GM19467 (cell line): ENCODE measurements at regions not wholly inside any gene's neighbourhood (a gene's known extent, or its start where the extent isn't known, plus 50 kb on each side); places are given as distances from the start of the nearest gene placed in this dataset.

Source experiments
- ATAC-seq: cut with Tn5 transposase; IDR thresholded peaks from one replicate; pipeline ENCODE4 v1.9.1; 2021; ENCODE audit warnings: mild to moderate bottlenecking, moderate library complexity; ENCODE audit not compliant: unreplicated experiment

- ATAC-seq: no peak
Observed at GRCh38 chr12:127191129-127191528, 1075.8 kb upstream of the TMEM132C start.

- no peak for ATAC-seq
Observed at GRCh38 chr12:127192391-127192790, 1074.6 kb upstream of the TMEM132C start.

GRCh38 chr12:127193341-127193740 is 1073.6 kb upstream of the TMEM132C start:
- ATAC-seq: no peak

GRCh38 chr12:127194176-127194575 is 1072.8 kb upstream of the TMEM132C start:
- no peak for ATAC-seq

- no peak for ATAC-seq
Observed at GRCh38 chr12:127205781-127206555, 1061.0 kb upstream of the TMEM132C start.

- ATAC-seq: no peak
Observed at GRCh38 chr12:127209318-127209717, 1057.7 kb upstream of the TMEM132C start.

GRCh38 chr12:127214186-127214585 is 1052.8 kb upstream of the TMEM132C start:
- ATAC-seq: no peak

GRCh38 chr12:127223011-127223410 is 1044.0 kb upstream of the TMEM132C start:
- no peak for ATAC-seq

- no peak for ATAC-seq
Observed at GRCh38 chr12:127223731-127224130, 1043.2 kb upstream of the TMEM132C start.

GRCh38 chr12:127230843-127231260 is 1036.1 kb upstream of the TMEM132C start:
- ATAC-seq: no peak

GRCh38 chr12:127231371-127231770 is 1035.6 kb upstream of the TMEM132C start:
- no peak for ATAC-seq

- no peak for ATAC-seq
Observed at GRCh38 chr12:127233016-127233415, 1034.0 kb upstream of the TMEM132C start.

- no peak for ATAC-seq
Observed at GRCh38 chr12:127235761-127236160, 1031.2 kb upstream of the TMEM132C start.

- no peak for ATAC-seq
Observed at GRCh38 chr12:127236491-127236890, 1030.5 kb upstream of the TMEM132C start.

GRCh38 chr12:127237151-127237550 is 1029.8 kb upstream of the TMEM132C start:
- ATAC-seq: no peak

- ATAC-seq: no peak
Observed at GRCh38 chr12:127238107-127238506, 1028.9 kb upstream of the TMEM132C start.

GRCh38 chr12:127239781-127240180 is 1027.2 kb upstream of the TMEM132C start:
- no peak for ATAC-seq

GRCh38 chr12:127240249-127240929 is 1026.6 kb upstream of the TMEM132C start:
- ATAC-seq: no peak

GRCh38 chr12:127241072-127241817 is 1025.7 kb upstream of the TMEM132C start:
- ATAC-seq: no peak

GRCh38 chr12:127245009-127245408 is 1022.0 kb upstream of the TMEM132C start:
- no peak for ATAC-seq

GRCh38 chr12:127245437-127245836 is 1021.5 kb upstream of the TMEM132C start:
- ATAC-seq: no peak

GRCh38 chr12:127247937-127248336 is 1019.0 kb upstream of the TMEM132C start:
- no peak for ATAC-seq
